ENCODE measurements at regions not wholly inside any gene's neighbourhood (a gene's known extent, or its start where the extent isn't known, plus 50 kb on each side); places are given as distances from the start of the nearest gene placed in this dataset.

DNA sequence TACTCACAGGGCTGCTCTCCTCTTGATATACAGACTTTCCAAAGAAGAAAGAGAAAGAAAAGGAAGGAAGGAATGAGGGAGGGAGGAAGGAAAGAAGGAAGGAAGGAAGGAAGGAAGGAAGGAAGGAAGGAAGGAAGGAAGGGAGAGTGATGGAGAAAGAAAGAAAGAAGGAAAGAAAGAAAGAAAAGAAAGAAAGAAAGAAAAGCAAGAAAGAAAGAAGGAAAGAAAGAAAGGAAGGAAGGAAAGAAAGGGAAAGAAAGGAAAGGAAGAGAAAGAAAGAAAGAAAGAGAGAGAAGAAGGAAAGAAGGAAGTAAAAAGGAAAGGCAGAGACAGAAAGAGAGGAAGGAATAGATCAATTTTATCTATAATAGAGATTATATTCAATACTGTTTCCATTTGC, 1257.4 kb downstream of the EPHA7 start:
- ChIA-PET POLR2A (ENCODE audit: partially characterized antibody) (no interaction called here), CTCF (ENCODE audit: partially characterized antibody) (interaction anchor here (0.6 kb wide), 1 partner anchor 487 kb away, joined by 3 read pairs; no protein-coding TSS in a partner anchor)
- Histone ChIP-seq H2AFZ (ENCODE audit: low read length) (no peak overlapping the region), H4K20me1 (replicated peaks in 1 of 2; ENCODE audit: control insufficient read depth in 1 of 2, insufficient read depth in 2 of 2, low read length in 2 of 2) (no peaks in the 10 kb centered on the region), H3K23ac (ENCODE audit: insufficient read length) (no peak overlapping the region), H3K4ac (replicated peaks; ENCODE audit: insufficient read length, low read depth, low read length) (no peak overlapping the region), H3K9me3 (ENCODE audit: insufficient read depth in 2 of 2, low read depth in 1 of 2, low read length in 1 of 2) (no peaks in the 10 kb centered on the region), H3K27me3 (replicated peaks in 1 of 4; ENCODE audit: control insufficient read depth in 3 of 4, extremely low read depth in 1 of 4, insufficient read depth in 3 of 4, low read length in 3 of 4) (no peaks in the 10 kb centered on the region), H3K14ac (ENCODE audit: insufficient read length) (no peak overlapping the region), H2BK5ac (ENCODE audit: low read depth, low read length) (no peak overlapping the region), H3K79me2 (ENCODE audit: control insufficient read depth in 1 of 2, insufficient read depth in 2 of 2, low read length in 2 of 2) (no peaks in the 10 kb centered on the region), H3K18ac (ENCODE audit: extremely low read depth, low read length) (no peak overlapping the region), H2BK12ac (ENCODE audit: low read depth, low read length) (no peak overlapping the region), H3K36me3 (ENCODE audit: control insufficient read depth in 2 of 4, insufficient read depth in 4 of 4, low read length in 3 of 4) (no peaks in the 10 kb centered on the region), H2AK5ac (ENCODE audit: low read depth, low read length) (no peak overlapping the region), H2BK15ac (ENCODE audit: low read length) (no peak overlapping the region), H3K9ac (replicated peaks in 1 of 4; ENCODE audit: extremely low read depth in 1 of 4, low read depth in 3 of 4, low read length in 3 of 4) (no peak overlapping the region), H3K23me2 (ENCODE audit: low read depth, low read length) (no peaks in the 10 kb centered on the region), H3K4me3 (ENCODE audit: extremely low read depth in 1 of 4, insufficient read depth in 2 of 4, low read depth in 3 of 4, low read length in 4 of 4) (no peak overlapping the region), H3K79me1 (ENCODE audit: low read depth, low read length) (no peaks in the 10 kb centered on the region), H3K27ac (ENCODE audit: low read depth, low read length) (no peak overlapping the region), H3K4me2 (ENCODE audit: insufficient read depth in 1 of 2, low read depth in 2 of 2, low read length in 2 of 2) (no peak overlapping the region), H4K5ac (ENCODE audit: insufficient read length, low read depth, low read length) (no peak overlapping the region), H4K8ac (ENCODE audit: extremely low read depth, insufficient read depth, low read length) (no peak overlapping the region), H2BK20ac (ENCODE audit: low read length) (no peak overlapping the region), H3K4me1 (replicated peaks in 1 of 4; ENCODE audit: control insufficient read depth in 3 of 4, insufficient read depth in 4 of 4, low read length in 3 of 4) (no peaks in the 10 kb centered on the region), H2BK120ac (replicated peaks; ENCODE audit: low read depth, low read length) (no peak overlapping the region), H3K56ac (replicated peaks; ENCODE audit: insufficient read length, low read depth, low read length) (no peak overlapping the region), H4K91ac (replicated peaks; ENCODE audit: insufficient read length, low read length) (no peak overlapping the region)
- no peak for DNase-seq (ENCODE audit: low read depth in 1 of 2, low spot score in 2 of 2)
- FAIRE-seq = no peak
- TF ChIP-seq BRCA1 (IDR thresholded peaks at IDR 0.05; ENCODE audit: low read depth, low read length) (no peak), RXRA (IDR thresholded peaks at IDR 0.05; ENCODE audit: insufficient read depth, low read depth, low read length) (no peak)

Data from H1 (cell line).